H1 (cell line): ENCODE measurements at regions not wholly inside any gene's neighbourhood (a gene's known extent, or its start where the extent isn't known, plus 50 kb on each side); places are given as distances from the start of the nearest gene placed in this dataset.

Source experiments
- CTCF ChIA-PET: fragments of 300-600 bp; sonication (Branson Sonifier 250); formaldehyde crosslinking; loops from one replicate; lab custom pipeline; 2021; ENCODE audit not compliant: partially characterized antibody; lab: Charles Lee
- POLR2A ChIA-PET: fragments of 300-600 bp; sonication (Branson Sonifier 250); formaldehyde crosslinking; loops from one replicate; lab custom pipeline; 2021; ENCODE audit warnings: inconsistent platforms; ENCODE audit not compliant: partially characterized antibody; lab: Charles Lee
- DNase-seq, 2 experiments: peaks; one replicate each; pipeline versions ENCODE4 v3.0.0 to v3.0.0-alpha.2; 2010 to 2022; ENCODE audit warnings: low spot score in 2 of 2, low read depth in 1 of 2, mixed read lengths in 1 of 2
- FAIRE-seq: peaks from 2 replicates; lab custom pipeline; 2011; peaks lifted over from hg19 to GRCh38; lab: Jason Lieb, UNC
- H2AFZ ChIP-seq: 2 replicates; pipeline ENCODE4 v1.8.1; 2012; ENCODE audit warnings: low read length, inconsistent platforms
- H2AK5ac ChIP-seq: 2 replicates; pipeline ENCODE4 v1.6.1; 2013; ENCODE audit warnings: low read depth, low read length
- H2BK120ac ChIP-seq: replicated peaks from 2 replicates; pipeline ENCODE3; 2013; ENCODE audit warnings: low read depth, low read length, inconsistent platforms
- H2BK12ac ChIP-seq: 2 replicates; pipeline ENCODE4 v1.6.1; 2013; ENCODE audit warnings: low read depth, low read length
- H2BK15ac ChIP-seq: 2 replicates; pipeline ENCODE4 v1.6.1; 2013; ENCODE audit warnings: low read length
- H2BK20ac ChIP-seq: 2 replicates; pipeline ENCODE4 v1.6.1; 2013; ENCODE audit warnings: low read length
- H2BK5ac ChIP-seq: 2 replicates; pipeline ENCODE4 v1.6.1; 2013; ENCODE audit warnings: low read depth, low read length
- H3K14ac ChIP-seq: 2 replicates; pipeline ENCODE4 v1.6.1; 2013; ENCODE audit warnings: inconsistent platforms; ENCODE audit not compliant: insufficient read length
- H3K18ac ChIP-seq: 2 replicates; pipeline ENCODE4 v1.6.1; 2013; ENCODE audit warnings: low read length; ENCODE audit errors: extremely low read depth
- H3K23ac ChIP-seq: 2 replicates; pipeline ENCODE4 v1.6.1; 2013; ENCODE audit warnings: inconsistent platforms; ENCODE audit not compliant: insufficient read length
- H3K23me2 ChIP-seq: 2 replicates; pipeline ENCODE4 v1.6.1; 2013; ENCODE audit warnings: low read depth, low read length
- H3K27ac ChIP-seq: 2 replicates; pipeline ENCODE4 v1.6.1; 2011; ENCODE audit warnings: low read depth, low read length, inconsistent platforms
- H3K27me3 ChIP-seq, 4 experiments: replicated peaks in 1 of 4; 1 replicate in 1 of 4; 2 replicates in 3 of 4; pipeline versions ENCODE4 v1.6.1 to v1.8.1; 2011 to 2013; ENCODE audit warnings: low read length in 3 of 4, mild to moderate bottlenecking in 3 of 4, inconsistent platforms in 2 of 4, mixed read lengths in 2 of 4, moderate library complexity in 1 of 4; ENCODE audit not compliant: control insufficient read depth in 3 of 4, insufficient read depth in 3 of 4; ENCODE audit errors: extremely low read depth in 1 of 4
- H3K36me3 ChIP-seq, 4 experiments: 2 replicates each; pipeline versions ENCODE4 v1.6.1 to v1.8.1; 2011 to 2013; ENCODE audit warnings: mild to moderate bottlenecking in 4 of 4, low read length in 3 of 4, moderate library complexity in 2 of 4, control low read depth in 1 of 4, inconsistent platforms in 1 of 4; ENCODE audit not compliant: insufficient read depth in 4 of 4, control insufficient read depth in 2 of 4
- H3K4ac ChIP-seq: replicated peaks from 2 replicates; pipeline ENCODE3; 2013; ENCODE audit warnings: low read length, low read depth, mixed read lengths, inconsistent platforms; ENCODE audit not compliant: insufficient read length
- H3K4me1 ChIP-seq, 4 experiments: replicated peaks in 1 of 4; 1 replicate in 1 of 4; 2 replicates in 3 of 4; pipeline versions ENCODE4 v1.6.1 to v1.8.1; 2011 to 2013; ENCODE audit warnings: low read length in 3 of 4, inconsistent platforms in 2 of 4, mixed read lengths in 1 of 4; ENCODE audit not compliant: insufficient read depth in 4 of 4, control insufficient read depth in 3 of 4
- H3K4me2 ChIP-seq, 2 experiments: 2 replicates each; pipeline versions ENCODE4 v1.6.1 to v1.8.1; 2011 to 2013; ENCODE audit warnings: low read depth in 2 of 2, low read length in 2 of 2, control low read depth in 1 of 2, inconsistent platforms in 1 of 2, mild to moderate bottlenecking in 1 of 2; ENCODE audit not compliant: insufficient read depth in 1 of 2
- H3K4me3 ChIP-seq, 4 experiments: fragments of 200-600, 300-600 bp in 1 of 4; sonication (generic), shearing (Covaris generic), sonication (Bioruptor Twin) in 1 of 4; 2 replicates each; pipeline versions ENCODE4 v1.5.1 to v1.8.1; 2011 to 2016; ENCODE audit warnings: low read length in 4 of 4, low read depth in 3 of 4, control low read depth in 2 of 4, inconsistent platforms in 2 of 4, mild to moderate bottlenecking in 2 of 4, mixed read lengths in 1 of 4, moderate library complexity in 1 of 4; ENCODE audit not compliant: insufficient read depth in 2 of 4; ENCODE audit errors: extremely low read depth in 1 of 4
- H3K56ac ChIP-seq: replicated peaks from 2 replicates; pipeline ENCODE3; 2013; ENCODE audit warnings: low read depth, mild to moderate bottlenecking, mixed read lengths, low read length, inconsistent platforms; ENCODE audit not compliant: insufficient read length
- H3K79me1 ChIP-seq: 2 replicates; pipeline ENCODE4 v1.6.1; 2013; ENCODE audit warnings: low read depth, low read length, control low read depth
- H3K79me2 ChIP-seq, 2 experiments: 2 replicates each; pipeline versions ENCODE4 v1.6.1 to v1.8.1; 2012 to 2013; ENCODE audit warnings: low read length in 2 of 2, mild to moderate bottlenecking in 2 of 2, inconsistent platforms in 1 of 2; ENCODE audit not compliant: insufficient read depth in 2 of 2, control insufficient read depth in 1 of 2
- H3K9ac ChIP-seq, 4 experiments: replicated peaks in 1 of 4; 1 replicate in 1 of 4; 2 replicates in 3 of 4; pipeline versions ENCODE4 v1.6.1 to v1.8.1; 2011 to 2013; ENCODE audit warnings: low read depth in 3 of 4, low read length in 3 of 4, control low read depth in 2 of 4, mild to moderate bottlenecking in 2 of 4, moderate library complexity in 2 of 4, inconsistent platforms in 1 of 4; ENCODE audit errors: extremely low read depth in 1 of 4
- H3K9me3 ChIP-seq, 2 experiments: 2 replicates each; pipeline versions ENCODE4 v1.6.1 to v1.8.1; 2012 to 2013; ENCODE audit warnings: mild to moderate bottlenecking in 2 of 2, moderate library complexity in 2 of 2, control low read depth in 1 of 2, inconsistent platforms in 1 of 2, low read depth in 1 of 2, low read length in 1 of 2, mixed read lengths in 1 of 2; ENCODE audit not compliant: insufficient read depth in 2 of 2
- H4K20me1 ChIP-seq, 2 experiments: replicated peaks in 1 of 2; 2 replicates each; pipeline versions ENCODE3 to v1.8.1; 2011 to 2013; ENCODE audit warnings: inconsistent platforms in 2 of 2, low read length in 2 of 2, mild to moderate bottlenecking in 1 of 2; ENCODE audit not compliant: insufficient read depth in 2 of 2, control insufficient read depth in 1 of 2
- H4K5ac ChIP-seq: 2 replicates; pipeline ENCODE4 v1.6.1; 2013; ENCODE audit warnings: low read length, low read depth, mixed read lengths, inconsistent platforms; ENCODE audit not compliant: insufficient read length
- H4K8ac ChIP-seq: 2 replicates; pipeline ENCODE4 v1.8.0; 2013; ENCODE audit warnings: mild to moderate bottlenecking, moderate library complexity, low read length, inconsistent platforms; ENCODE audit not compliant: insufficient read depth; ENCODE audit errors: extremely low read depth
- H4K91ac ChIP-seq: replicated peaks from 2 replicates; pipeline ENCODE3; 2013; ENCODE audit warnings: low read length, mixed read lengths, inconsistent platforms; ENCODE audit not compliant: insufficient read length
- ATF3 ChIP-seq: IDR thresholded peaks from 2 replicates; pipeline ENCODE4 v1.6.1; 2011; ENCODE audit warnings: low read depth, mild to moderate bottlenecking, low read length; ENCODE audit not compliant: insufficient read depth
- BACH1 ChIP-seq: IDR thresholded peaks from 2 replicates; pipeline ENCODE4 v1.6.1; 2012; ENCODE audit warnings: low read length, improper control_type of control experiment
- CBX5 ChIP-seq: fragments of 300-800, 300-1000 bp; sonication (generic); IDR thresholded peaks from 2 replicates; pipeline ENCODE4 v1.7.1; 2016; ENCODE audit warnings: antibody characterized with exemption, low read length, low read depth
- CBX8 ChIP-seq: fragments of 300-800, 300-1000 bp; sonication (generic); IDR thresholded peaks from 2 replicates; pipeline ENCODE4 v1.7.1; 2016; ENCODE audit warnings: low read depth, low read length, borderline replicate concordance
- CEBPB ChIP-seq: IDR thresholded peaks from 2 replicates; pipeline ENCODE4 v1.6.1; 2012; ENCODE audit warnings: low read depth, low read length
- EGR1 ChIP-seq: IDR thresholded peaks from 2 replicates; pipeline ENCODE4 v1.6.1; 2011; ENCODE audit warnings: low read depth, low read length, borderline replicate concordance
- KDM4A ChIP-seq: IDR thresholded peaks from one replicate; pipeline ENCODE4 v1.7.1; 2012; ENCODE audit warnings: low read depth, mild to moderate bottlenecking, moderate library complexity, low read length, inconsistent platforms; ENCODE audit not compliant: severe bottlenecking
- MAFK ChIP-seq: IDR thresholded peaks from 2 replicates; pipeline ENCODE4 v1.6.1; 2012; ENCODE audit warnings: low read depth, mild to moderate bottlenecking, improper control_type of control experiment, low read length
- RNF2 ChIP-seq: fragments of 200-900, 300-1000 bp; sonication (generic); IDR thresholded peaks from 2 replicates; pipeline ENCODE4 v1.7.1; 2016; ENCODE audit warnings: borderline replicate concordance, low read depth, mild to moderate bottlenecking, antibody characterized with exemption, low read length; ENCODE audit not compliant: poor library complexity, severe bottlenecking; ENCODE audit errors: missing control alignments
- SP1 ChIP-seq: IDR thresholded peaks from 2 replicates; pipeline ENCODE4 v1.6.1; 2011; ENCODE audit warnings: low read depth, low read length
- TAF1 ChIP-seq: IDR thresholded peaks from 2 replicates; pipeline ENCODE4 v1.6.1; 2011; ENCODE audit warnings: mild to moderate bottlenecking, low read depth, low read length
- TAF7 ChIP-seq: optimal IDR thresholded peaks from 2 replicates; pipeline ENCODE3; 2011; ENCODE audit warnings: low read depth, mild to moderate bottlenecking, inconsistent platforms, low read length, moderate library complexity, borderline replicate concordance
- WGBS, 2 experiments: shearing (Covaris generic) in 1 of 2; methylation state at CpG; one replicate each; pipeline versions ENCODE4 v1.1.6 to v1.1.7; 2013 to 2015; ENCODE audit warnings: low lambda C conversion rate in 2 of 2, mixed read lengths in 2 of 2, inconsistent platforms in 1 of 2, low coverage in 1 of 2, missing lambda C conversion rate in 1 of 2; ENCODE audit not compliant: insufficient replicate concordance in 2 of 2, insufficient coverage in 1 of 2, insufficient read length in 1 of 2; ENCODE audit errors: extremely low coverage in 1 of 2, missing lambda C conversion rate in 1 of 2; 5-methylcytosine and 5-hydroxymethylcytosine counted together
- TF ChIP-seq, protein P1 (sequence below): IDR thresholded peaks from 2 replicates; pipeline ENCODE4 v1.6.1; 2011; ENCODE audit warnings: low read length, improper control_type of control experiment

- H4K91ac ChIP-seq: no peak overlapping the region
- FAIRE-seq (no peak), DNase-seq (no peak)
- H3K4me3 ChIP-seq: no peak overlapping the region
- H3K4me2 ChIP-seq: no peak overlapping the region
- no peaks in the 10 kb centered on the region for H3K9me3 ChIP-seq
- H3K14ac ChIP-seq: no peak overlapping the region
- H3K18ac ChIP-seq: no peak overlapping the region
- no peak overlapping the region for H3K9ac ChIP-seq
- no peak overlapping the region for H2AFZ ChIP-seq
- no peak overlapping the region for H2AK5ac ChIP-seq
- no peak overlapping the region for H2BK120ac ChIP-seq
- CTCF ChIA-PET: no interaction called here
- no peak overlapping the region for H3K4ac ChIP-seq
- no peaks in the 10 kb centered on the region for H3K4me1 ChIP-seq
- H2BK5ac ChIP-seq: no peak overlapping the region
- 88% methylated on average over 5 of the region's 5 CpGs; no CpG with 5 or more reads in 1 of the 2 experiments for WGBS, 2 experiments
- no peaks in the 10 kb centered on the region for H3K23me2 ChIP-seq
- no peak overlapping the region for H3K56ac ChIP-seq
- H4K20me1 ChIP-seq: no peaks in the 10 kb centered on the region
- H3K23ac ChIP-seq: no peak overlapping the region
- no peak overlapping the region for H4K5ac ChIP-seq
- no peaks in the 10 kb centered on the region for H3K27me3 ChIP-seq
- no peak overlapping the region for H4K8ac ChIP-seq
- H3K27ac ChIP-seq: no peak overlapping the region
- H3K79me1 ChIP-seq: no peaks in the 10 kb centered on the region
- POLR2A ChIA-PET: no interaction called here
- no peak overlapping the region for H2BK12ac ChIP-seq
- H3K36me3 ChIP-seq: no peaks in the 10 kb centered on the region
- no peak overlapping the region for H2BK15ac ChIP-seq
- H3K79me2 ChIP-seq: no peaks in the 10 kb centered on the region
- H2BK20ac ChIP-seq: no peak overlapping the region
- no peak for TF ChIP-seq CBX8
- no peak for TF ChIP-seq TAF7
- TF ChIP-seq MAFK: no peak
- TF ChIP-seq CEBPB: no peak
- no peak for TF ChIP-seq SP1
- TF ChIP-seq, protein P1, sequence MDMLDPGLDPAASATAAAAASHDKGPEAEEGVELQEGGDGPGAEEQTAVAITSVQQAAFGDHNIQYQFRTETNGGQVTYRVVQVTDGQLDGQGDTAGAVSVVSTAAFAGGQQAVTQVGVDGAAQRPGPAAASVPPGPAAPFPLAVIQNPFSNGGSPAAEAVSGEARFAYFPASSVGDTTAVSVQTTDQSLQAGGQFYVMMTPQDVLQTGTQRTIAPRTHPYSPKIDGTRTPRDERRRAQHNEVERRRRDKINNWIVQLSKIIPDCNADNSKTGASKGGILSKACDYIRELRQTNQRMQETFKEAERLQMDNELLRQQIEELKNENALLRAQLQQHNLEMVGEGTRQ: no peak
- TF ChIP-seq CBX5: no peak
- TF ChIP-seq KDM4A: no peak
- no peak for TF ChIP-seq TAF1
- no peak for TF ChIP-seq BACH1
- TF ChIP-seq EGR1: no peak
- no peak for TF ChIP-seq ATF3
- no peak for TF ChIP-seq RNF2
Measured at GRCh38 chr2:38214209-38214717, 138.3 kb upstream of the CYP1B1 start.
